Astrocyte of the cerebellum (primary cell): ENCODE measurements at regions not wholly inside any gene's neighbourhood (a gene's known extent, or its start where the extent isn't known, plus 50 kb on each side); places are given as distances from the start of the nearest gene placed in this dataset.

Source experiments
- DNase-seq: peaks from one replicate; pipeline ENCODE4 v3.0.0-alpha.2; 2011; ENCODE audit warnings: low read depth
- H3K4me3 ChIP-seq: 2 replicates; pipeline ENCODE4 v1.5.1; 2011; ENCODE audit warnings: mild to moderate bottlenecking, low read depth, low read length, moderate library complexity
- in situ Hi-C: cut with HindIII; loops from 2 replicates; pipeline ENCODE4 v1.10.0; 2017; ENCODE audit warnings: low sequenced_read_pairs
- TF ChIP-seq, protein P1 (sequence below): IDR thresholded peaks from 2 replicates; pipeline ENCODE4 v1.5.1; 2012; ENCODE audit warnings: low read length, low read depth, moderate library complexity, mild to moderate bottlenecking; ENCODE audit errors: missing control alignments

DNA sequence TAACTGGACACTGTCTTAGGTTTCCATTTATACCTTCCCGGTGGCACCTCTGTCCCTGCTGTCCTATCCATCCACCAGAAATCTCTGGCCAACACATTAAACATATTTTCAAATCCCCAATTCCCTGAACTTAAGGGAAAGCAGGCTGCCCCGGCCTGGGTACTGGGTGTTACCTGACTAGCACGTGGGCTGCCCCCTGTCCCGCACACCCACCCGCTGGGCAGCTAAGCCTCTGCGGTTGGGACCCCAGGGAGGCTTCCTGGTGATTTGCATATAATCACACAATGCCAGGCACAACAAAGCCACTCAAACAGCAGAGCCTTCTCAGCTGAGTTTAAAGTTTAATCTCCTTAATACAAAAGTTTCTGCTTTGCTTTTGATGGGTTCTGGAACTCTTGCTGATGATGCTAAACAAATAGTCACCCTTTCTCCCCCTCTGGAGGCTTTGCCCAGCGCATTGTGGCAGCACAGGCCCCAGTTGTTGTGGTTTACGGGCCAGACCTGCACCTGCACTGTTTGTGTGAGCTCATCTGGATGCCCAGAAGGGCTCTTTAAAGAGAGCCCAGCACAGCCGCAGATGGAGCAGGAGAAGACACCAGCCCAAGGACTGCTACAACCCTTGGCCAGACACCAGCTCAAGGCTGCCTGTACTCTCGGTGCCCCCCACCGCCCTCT, 59.9 kb upstream of the POU2AF1 start:
- TF ChIP-seq, protein P1, sequence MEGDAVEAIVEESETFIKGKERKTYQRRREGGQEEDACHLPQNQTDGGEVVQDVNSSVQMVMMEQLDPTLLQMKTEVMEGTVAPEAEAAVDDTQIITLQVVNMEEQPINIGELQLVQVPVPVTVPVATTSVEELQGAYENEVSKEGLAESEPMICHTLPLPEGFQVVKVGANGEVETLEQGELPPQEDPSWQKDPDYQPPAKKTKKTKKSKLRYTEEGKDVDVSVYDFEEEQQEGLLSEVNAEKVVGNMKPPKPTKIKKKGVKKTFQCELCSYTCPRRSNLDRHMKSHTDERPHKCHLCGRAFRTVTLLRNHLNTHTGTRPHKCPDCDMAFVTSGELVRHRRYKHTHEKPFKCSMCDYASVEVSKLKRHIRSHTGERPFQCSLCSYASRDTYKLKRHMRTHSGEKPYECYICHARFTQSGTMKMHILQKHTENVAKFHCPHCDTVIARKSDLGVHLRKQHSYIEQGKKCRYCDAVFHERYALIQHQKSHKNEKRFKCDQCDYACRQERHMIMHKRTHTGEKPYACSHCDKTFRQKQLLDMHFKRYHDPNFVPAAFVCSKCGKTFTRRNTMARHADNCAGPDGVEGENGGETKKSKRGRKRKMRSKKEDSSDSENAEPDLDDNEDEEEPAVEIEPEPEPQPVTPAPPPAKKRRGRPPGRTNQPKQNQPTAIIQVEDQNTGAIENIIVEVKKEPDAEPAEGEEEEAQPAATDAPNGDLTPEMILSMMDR: no peak
- in situ Hi-C loops: loop anchor here (25.0 kb wide), 1 partner anchor 152 kb away; the partner anchor contains the start of gene POU2AF3
- H3K4me3 ChIP-seq: no peak overlapping the region
- no peak for DNase-seq

DNA sequence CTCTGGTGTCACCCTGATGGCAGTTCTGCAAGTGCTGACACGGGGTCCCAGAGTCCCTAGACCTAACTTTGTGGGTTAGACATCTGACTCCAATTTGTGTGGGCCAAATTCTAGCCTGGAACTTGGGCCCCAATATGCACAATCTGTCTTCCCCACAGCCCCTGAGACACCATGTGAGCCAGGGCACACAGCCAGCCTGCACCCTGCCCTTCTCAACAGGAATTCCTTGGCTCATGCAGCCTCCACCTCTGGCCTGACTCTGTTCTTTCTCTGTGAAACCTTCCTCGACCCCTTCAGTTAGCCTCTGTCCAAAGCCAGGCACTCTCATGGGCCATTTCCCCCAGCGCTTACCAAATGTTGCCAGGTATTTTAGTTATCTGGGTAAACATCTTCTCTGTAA, 59.1 kb upstream of the POU2AF1 start:
- in situ Hi-C loops: loop anchor here (25.0 kb wide), 1 partner anchor 151 kb away; the partner anchor contains the start of gene POU2AF3
- TF ChIP-seq, protein P1: no peak
- no peak overlapping the region for H3K4me3 ChIP-seq
- no peak for DNase-seq

DNA sequence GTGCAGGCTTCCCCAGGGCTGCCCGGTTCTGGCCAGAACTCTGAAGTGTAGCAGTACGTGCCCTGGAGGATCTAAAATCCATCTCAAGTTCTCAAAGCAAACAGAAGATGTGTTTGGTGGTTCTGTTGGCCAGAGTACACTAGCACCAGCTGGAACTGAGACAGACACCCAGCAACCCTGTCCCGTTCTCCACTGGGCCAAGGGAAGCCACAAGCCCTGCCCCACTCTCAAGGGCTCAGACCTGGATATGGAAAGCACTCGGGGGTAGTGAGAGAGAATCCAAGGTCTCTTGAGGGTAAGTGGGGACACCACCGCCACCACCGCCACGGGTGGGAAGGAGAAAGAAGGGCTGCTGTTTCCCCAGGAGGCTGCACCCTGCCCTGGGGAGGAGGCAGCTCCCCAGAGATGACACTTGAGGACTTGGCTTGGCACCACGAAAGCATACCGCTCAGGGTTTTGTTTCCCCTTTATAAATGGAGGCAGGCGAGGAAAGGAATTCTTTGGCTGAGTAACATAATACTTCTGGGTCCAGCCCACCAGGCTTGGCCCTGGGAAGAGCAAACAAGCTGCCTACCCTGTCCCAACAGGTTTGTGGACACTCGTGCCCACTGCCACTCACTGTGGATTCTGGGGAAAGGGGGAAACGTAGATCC, 56.1 kb upstream of the POU2AF1 start:
- no peak overlapping the region for H3K4me3 ChIP-seq
- DNase-seq: no peak
- TF ChIP-seq, protein P1: no peak
- in situ Hi-C loops: loop anchor here (25.0 kb wide), 1 partner anchor 148 kb away; the partner anchor contains the start of gene POU2AF3

DNA sequence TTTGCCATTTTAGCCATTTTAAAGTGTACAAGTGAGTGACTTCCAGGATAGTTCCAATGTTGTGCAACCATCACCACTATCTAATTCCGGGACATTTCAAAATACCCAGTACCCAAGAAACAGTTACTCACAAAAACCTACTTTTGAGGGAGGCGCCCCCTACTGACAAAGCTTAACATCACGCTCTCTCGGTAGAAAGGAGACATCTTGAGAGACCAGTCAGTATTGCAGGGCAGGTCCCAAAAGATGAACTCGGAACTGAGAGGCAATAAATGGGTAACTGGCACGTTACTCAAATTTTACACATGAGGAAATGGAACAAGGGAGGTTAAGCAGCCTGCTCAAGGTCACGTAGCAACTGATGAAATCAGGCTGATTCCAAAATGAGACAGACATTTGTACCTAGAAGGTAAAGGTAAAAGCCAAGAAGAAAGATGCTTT, 50.0 kb upstream of the POU2AF1 start:
- in situ Hi-C loops: loop anchor here (25.0 kb wide), 1 partner anchor 142 kb away; the partner anchor contains the start of gene POU2AF3
- no peak overlapping the region for H3K4me3 ChIP-seq
- no peak for DNase-seq
- TF ChIP-seq, protein P1: peak; percentile 66
